Fibroblast of lung (primary cell): ENCODE measurements at regions not wholly inside any gene's neighbourhood (a gene's known extent, or its start where the extent isn't known, plus 50 kb on each side); places are given as distances from the start of the nearest gene placed in this dataset.

ENCODE experiments used
- DNase-seq, 2 donors: peaks; one replicate each; pipeline versions ENCODE4 v3.0.0 to v3.0.0-alpha.2; 2010; ENCODE audit warnings: low read depth in 2 of 2
- H2AFZ ChIP-seq: 2 replicates; pipeline ENCODE4 v1.5.1; 2012; ENCODE audit warnings: low read length, control low read depth, inconsistent platforms
- H3K27ac ChIP-seq: 2 replicates; pipeline ENCODE4 v1.5.1; 2011; ENCODE audit warnings: low read length, control low read depth; ENCODE audit not compliant: insufficient read depth
- H3K27me3 ChIP-seq: 2 replicates; pipeline ENCODE4 v1.5.1; 2011; ENCODE audit warnings: mild to moderate bottlenecking, low read length; ENCODE audit not compliant: control insufficient read depth, insufficient read depth
- H3K36me3 ChIP-seq: 2 replicates; pipeline ENCODE4 v1.5.1; 2011; ENCODE audit warnings: low read length; ENCODE audit not compliant: control insufficient read depth, insufficient read depth
- H3K4me1 ChIP-seq: 2 replicates; pipeline ENCODE4 v1.5.1; 2011; ENCODE audit warnings: low read length; ENCODE audit not compliant: control insufficient read depth, insufficient read depth; ENCODE audit errors: extremely low read depth
- H3K4me2 ChIP-seq: 2 replicates; pipeline ENCODE4 v1.5.1; 2011; ENCODE audit warnings: low read length, control low read depth; ENCODE audit not compliant: insufficient read depth; ENCODE audit errors: extremely low read depth
- H3K4me3 ChIP-seq, 4 experiments: fragments of 200-600 bp in 1 of 4; sonication (generic) in 1 of 4; replicated peaks in 1 of 4; 2 replicates each; pipeline ENCODE4 v1.5.1; 2011 to 2016; ENCODE audit warnings: low read length in 4 of 4, low read depth in 3 of 4, mild to moderate bottlenecking in 3 of 4, control low read depth in 2 of 4, inconsistent platforms in 1 of 4, mixed read lengths in 1 of 4; ENCODE audit not compliant: insufficient read depth in 1 of 4; ENCODE audit errors: control extremely low read depth in 1 of 4
- H3K79me2 ChIP-seq: 2 replicates; pipeline ENCODE4 v1.5.1; 2012; ENCODE audit warnings: mild to moderate bottlenecking, low read length, inconsistent platforms; ENCODE audit not compliant: control insufficient read depth, insufficient read depth
- H3K9ac ChIP-seq: 2 replicates; pipeline ENCODE4 v1.5.1; 2011; ENCODE audit warnings: mild to moderate bottlenecking, low read length, control low read depth; ENCODE audit not compliant: insufficient read depth
- H3K9me3 ChIP-seq: 2 replicates; pipeline ENCODE4 v1.5.1; 2012; ENCODE audit warnings: low read depth, low read length; ENCODE audit not compliant: control insufficient read depth, insufficient read depth
- H4K20me1 ChIP-seq: 2 replicates; pipeline ENCODE4 v1.5.1; 2011; ENCODE audit warnings: low read length; ENCODE audit not compliant: control insufficient read depth, insufficient read depth; ENCODE audit errors: extremely low read depth
- EZH2 ChIP-seq: IDR thresholded peaks from 2 replicates; pipeline ENCODE4 v1.5.1; 2012; ENCODE audit warnings: low read length, control low read depth, mild to moderate bottlenecking; ENCODE audit errors: missing control alignments
- TF ChIP-seq, protein P1 (sequence below), 2 donors: IDR thresholded peaks in 1 of 2; conservative IDR thresholded peaks in 1 of 2; 1 replicate in 1 of 2; 2 replicates in 1 of 2; pipeline ENCODE4 v1.5.1; 2011 to 2012; ENCODE audit warnings: low read length in 2 of 2, control low read depth in 1 of 2, inconsistent platforms in 1 of 2, low read depth in 1 of 2, mild to moderate bottlenecking in 1 of 2

DNA sequence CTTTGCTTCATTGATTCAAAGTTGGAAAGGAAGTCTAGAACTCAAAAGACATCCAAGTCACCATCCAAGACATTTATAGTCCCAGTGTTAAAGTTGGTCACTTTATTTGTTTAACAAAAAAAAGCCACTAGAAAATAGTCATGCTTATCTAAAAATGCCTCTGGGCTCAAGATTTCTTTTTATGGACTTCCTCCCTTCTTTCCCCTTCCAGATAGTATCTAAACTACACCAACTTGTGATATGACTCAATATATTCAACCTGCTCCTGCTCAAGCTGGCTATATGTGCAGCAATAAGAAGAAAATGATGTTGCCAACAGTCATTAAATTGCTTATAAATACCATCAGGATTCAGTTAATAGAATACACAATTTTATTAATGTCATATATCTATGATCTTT lies 1177.1 kb downstream of the FLRT2 start:
- no peak overlapping the region for H3K4me2 ChIP-seq
- H3K4me1 ChIP-seq, result no peaks in the 10 kb centered on the region
- no peaks in the 10 kb centered on the region for H3K9me3 ChIP-seq
- H3K36me3 ChIP-seq, result no peaks in the 10 kb centered on the region
- H3K27me3 ChIP-seq, result no peaks in the 10 kb centered on the region
- H3K79me2 ChIP-seq, result no peaks in the 10 kb centered on the region
- TF ChIP-seq, protein P1, sequence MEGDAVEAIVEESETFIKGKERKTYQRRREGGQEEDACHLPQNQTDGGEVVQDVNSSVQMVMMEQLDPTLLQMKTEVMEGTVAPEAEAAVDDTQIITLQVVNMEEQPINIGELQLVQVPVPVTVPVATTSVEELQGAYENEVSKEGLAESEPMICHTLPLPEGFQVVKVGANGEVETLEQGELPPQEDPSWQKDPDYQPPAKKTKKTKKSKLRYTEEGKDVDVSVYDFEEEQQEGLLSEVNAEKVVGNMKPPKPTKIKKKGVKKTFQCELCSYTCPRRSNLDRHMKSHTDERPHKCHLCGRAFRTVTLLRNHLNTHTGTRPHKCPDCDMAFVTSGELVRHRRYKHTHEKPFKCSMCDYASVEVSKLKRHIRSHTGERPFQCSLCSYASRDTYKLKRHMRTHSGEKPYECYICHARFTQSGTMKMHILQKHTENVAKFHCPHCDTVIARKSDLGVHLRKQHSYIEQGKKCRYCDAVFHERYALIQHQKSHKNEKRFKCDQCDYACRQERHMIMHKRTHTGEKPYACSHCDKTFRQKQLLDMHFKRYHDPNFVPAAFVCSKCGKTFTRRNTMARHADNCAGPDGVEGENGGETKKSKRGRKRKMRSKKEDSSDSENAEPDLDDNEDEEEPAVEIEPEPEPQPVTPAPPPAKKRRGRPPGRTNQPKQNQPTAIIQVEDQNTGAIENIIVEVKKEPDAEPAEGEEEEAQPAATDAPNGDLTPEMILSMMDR (conservative IDR thresholded peaks at IDR 0.05 in 1 of 2, IDR thresholded peaks at IDR 0.05 in 1 of 2; ENCODE audit: low read depth in 1 of 2, low read length in 2 of 2), result no peak
- TF ChIP-seq EZH2, result no peak
- H4K20me1 ChIP-seq, result no peaks in the 10 kb centered on the region
- no peak overlapping the region for H3K4me3 ChIP-seq
- no peak overlapping the region for H3K9ac ChIP-seq
- H3K27ac ChIP-seq, result no peak overlapping the region
- no peak for DNase-seq
- H2AFZ ChIP-seq, result no peak overlapping the region

DNA sequence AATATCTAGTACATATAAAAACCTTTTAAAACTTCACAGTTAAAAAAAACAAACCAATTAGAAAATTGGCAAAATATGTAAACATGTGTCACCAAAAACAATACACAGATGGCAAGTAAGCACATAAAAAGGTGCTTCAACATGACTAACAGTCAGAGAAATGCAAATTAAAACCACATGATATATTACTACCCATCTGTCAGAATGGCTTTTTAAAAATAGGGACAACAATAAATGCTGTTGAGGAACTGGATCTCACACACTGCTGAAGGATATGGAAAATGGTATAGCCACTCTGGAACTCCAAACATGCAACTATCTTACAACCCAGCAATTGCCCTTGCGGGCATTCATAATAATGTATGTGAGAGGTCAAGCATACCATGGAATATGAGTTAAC lies 1153.6 kb downstream of the FLRT2 start:
- Histone ChIP-seq H4K20me1 (no peaks in the 10 kb centered on the region), H2AFZ (no peak overlapping the region), H3K4me1 (no peaks in the 10 kb centered on the region), H3K36me3 (no peaks in the 10 kb centered on the region), H3K4me2 (no peak overlapping the region), H3K27ac (no peak overlapping the region), H3K27me3 (no peaks in the 10 kb centered on the region), H3K9ac (no peak overlapping the region), H3K4me3 (no peak overlapping the region), H3K79me2 (no peaks in the 10 kb centered on the region), H3K9me3 (no peaks in the 10 kb centered on the region)
- TF ChIP-seq EZH2, result no peak
- TF ChIP-seq, protein P1 (conservative IDR thresholded peaks at IDR 0.05 in 1 of 2, IDR thresholded peaks at IDR 0.05 in 1 of 2; ENCODE audit: low read depth in 1 of 2, low read length in 2 of 2), result no peak
- no peak for DNase-seq

DNA sequence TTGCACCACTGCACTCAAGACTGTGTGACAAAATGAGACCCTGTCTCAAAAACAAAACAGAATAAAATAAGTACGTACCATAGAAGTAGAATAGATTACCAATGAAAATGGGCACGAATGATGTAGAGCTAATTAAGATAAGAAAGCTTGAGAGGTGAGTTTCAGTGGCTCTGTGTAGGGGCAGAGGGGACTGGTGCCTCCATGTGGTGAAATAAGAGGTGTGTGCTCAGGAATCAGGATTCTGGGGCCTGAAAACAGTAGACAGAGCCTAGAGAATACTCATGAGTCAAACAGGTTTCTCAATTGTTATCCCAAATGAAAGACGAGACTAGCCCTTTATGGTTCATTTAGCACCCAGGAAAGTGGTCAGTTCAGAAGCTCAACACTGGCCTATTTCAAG lies 1145.1 kb downstream of the FLRT2 start:
- H3K27ac ChIP-seq, result no peak overlapping the region
- H2AFZ ChIP-seq, result no peak overlapping the region
- H3K36me3 ChIP-seq, result no peaks in the 10 kb centered on the region
- H3K27me3 ChIP-seq, result no peaks in the 10 kb centered on the region
- no peak overlapping the region for H3K9ac ChIP-seq
- H3K4me2 ChIP-seq, result no peak overlapping the region
- no peaks in the 10 kb centered on the region for H3K9me3 ChIP-seq
- DNase-seq, result no peak
- TF ChIP-seq, protein P1 (conservative IDR thresholded peaks at IDR 0.05 in 1 of 2, IDR thresholded peaks at IDR 0.05 in 1 of 2; ENCODE audit: low read depth in 1 of 2, low read length in 2 of 2), result no peak
- TF ChIP-seq EZH2, result no peak
- no peak overlapping the region for H3K4me3 ChIP-seq
- no peaks in the 10 kb centered on the region for H3K4me1 ChIP-seq
- no peaks in the 10 kb centered on the region for H4K20me1 ChIP-seq
- no peaks in the 10 kb centered on the region for H3K79me2 ChIP-seq
